Skeletal muscle tissue (tissue), 3 donors: ENCODE measurements at regions not wholly inside any gene's neighbourhood (a gene's known extent, or its start where the extent isn't known, plus 50 kb on each side); places are given as distances from the start of the nearest gene placed in this dataset.
"Not testable (repeated sequence)": the region's sequence is repeated elsewhere in the genome, so short reads cannot be mapped to it uniquely, and the experiment has no call there.

Source experiments
- H3K27ac ChIP-seq: one replicate; pipeline ENCODE4 v1.7.0; 2013; ENCODE audit warnings: mild to moderate bottlenecking, low read depth, low read length, inconsistent platforms
- H3K27me3 ChIP-seq, 3 donors: one replicate each; pipeline ENCODE4 v1.7.0; 2013; ENCODE audit warnings: low read length in 3 of 3; ENCODE audit not compliant: control insufficient read depth in 3 of 3, insufficient read depth in 3 of 3
- H3K36me3 ChIP-seq, 3 donors: one replicate each; pipeline ENCODE4 v1.7.0; 2013; ENCODE audit warnings: low read length in 3 of 3; ENCODE audit not compliant: control insufficient read depth in 3 of 3, insufficient read depth in 3 of 3
- H3K4me1 ChIP-seq, 3 donors: one replicate each; pipeline ENCODE4 v1.7.0; 2013; ENCODE audit warnings: low read length in 3 of 3, mild to moderate bottlenecking in 3 of 3; ENCODE audit not compliant: control insufficient read depth in 3 of 3, insufficient read depth in 3 of 3
- H3K4me3 ChIP-seq, 3 donors: one replicate each; pipeline ENCODE4 v1.7.0; 2013; ENCODE audit warnings: low read length in 3 of 3
- H3K9ac ChIP-seq, 3 donors: one replicate each; pipeline ENCODE4 v1.7.0; 2013; ENCODE audit warnings: low read length in 3 of 3, mild to moderate bottlenecking in 3 of 3, moderate library complexity in 2 of 3, low read depth in 1 of 3
- H3K9me3 ChIP-seq, 3 donors: one replicate each; pipeline ENCODE4 v1.7.0; 2013; ENCODE audit warnings: low read length in 3 of 3; ENCODE audit not compliant: control insufficient read depth in 3 of 3
- donor health status: Osteomylitis.

- H3K27me3 ChIP-seq: peaks cover 0 to 3% (median 0%) of the 10 kb centered on the region in 3 donors
- no peaks in the 10 kb centered on the region for H3K36me3 ChIP-seq
- H3K9ac ChIP-seq: peak overlapping the region in 1 of 3 donors; percentile 72
- peaks cover 0 to 3% (median 0%) of the 10 kb centered on the region in 3 donors for H3K4me1 ChIP-seq
- H3K9me3 ChIP-seq: no peaks in the 10 kb centered on the region
- no peak overlapping the region for H3K27ac ChIP-seq
- peak overlapping the region; percentile 54 to 82 (median 69) for H3K4me3 ChIP-seq
Measured at GRCh38 chr17:21573961-21574610, 118.2 kb upstream of the KCNJ18 start.

GRCh38 chr17:21574611-21575255 lies 117.6 kb upstream of the KCNJ18 start:
- H3K27ac ChIP-seq, H3K9me3 ChIP-seq, H3K36me3 ChIP-seq, H3K27me3 ChIP-seq, H3K4me1 ChIP-seq: not testable (repeated sequence)
- H3K9ac ChIP-seq: peak overlapping the region in 1 of 3 donors; percentile 64
- peak overlapping the region in 1 of 3 donors; percentile 52 for H3K4me3 ChIP-seq

- H3K36me3 ChIP-seq, H3K27ac ChIP-seq, H3K9me3 ChIP-seq, H3K9ac ChIP-seq, H3K4me3 ChIP-seq, H3K27me3 ChIP-seq, H3K4me1 ChIP-seq: not testable (repeated sequence)
Measured at GRCh38 chr17:21578783-21579182, 113.5 kb upstream of the KCNJ18 start.

- no peak overlapping the region for H3K9ac ChIP-seq
- H3K9me3 ChIP-seq: no peaks in the 10 kb centered on the region
- H3K4me3 ChIP-seq: no peak overlapping the region
- no peak overlapping the region for H3K27ac ChIP-seq
- H3K4me1 ChIP-seq: no peaks in the 10 kb centered on the region
- H3K36me3 ChIP-seq: no peaks in the 10 kb centered on the region
- peaks cover 0 to 4% (median 0%) of the 10 kb centered on the region in 3 donors for H3K27me3 ChIP-seq
Measured at GRCh38 chr17:21592774-21593173, 99.5 kb upstream of the KCNJ18 start.

GRCh38 chr17:21593452-21594105 lies 98.7 kb upstream of the KCNJ18 start:
- H3K27ac ChIP-seq, H3K9ac ChIP-seq, H3K9me3 ChIP-seq, H3K36me3 ChIP-seq, H3K27me3 ChIP-seq, H3K4me1 ChIP-seq, H3K4me3 ChIP-seq: not testable (repeated sequence)

GRCh38 chr17:21595086-21595485 lies 97.2 kb upstream of the KCNJ18 start:
- Histone ChIP-seq H3K9ac (no peak overlapping the region), H3K36me3 (no peaks in the 10 kb centered on the region), H3K4me3 (no peak overlapping the region), H3K9me3 (no peaks in the 10 kb centered on the region), H3K27ac (no peak overlapping the region), H3K27me3 (peaks cover 0 to 4% (median 0%) of the 10 kb centered on the region in 3 donors), H3K4me1 (no peaks in the 10 kb centered on the region)

- H3K27me3 ChIP-seq: no peaks in the 10 kb centered on the region
- H3K4me3 ChIP-seq: no peak overlapping the region
- H3K27ac ChIP-seq: no peak overlapping the region
- H3K4me1 ChIP-seq: no peaks in the 10 kb centered on the region
- H3K36me3 ChIP-seq: no peaks in the 10 kb centered on the region
- no peak overlapping the region for H3K9ac ChIP-seq
- no peaks in the 10 kb centered on the region for H3K9me3 ChIP-seq
Measured at GRCh38 chr17:21602176-21602575, 90.1 kb upstream of the KCNJ18 start.

GRCh38 chr17:21603292-21603691 lies 89.0 kb upstream of the KCNJ18 start:
- not testable (repeated sequence) for H3K27me3 ChIP-seq, H3K27ac ChIP-seq, H3K4me1 ChIP-seq, H3K9me3 ChIP-seq, H3K4me3 ChIP-seq, H3K36me3 ChIP-seq, H3K9ac ChIP-seq

- not testable (repeated sequence) for H3K4me1 ChIP-seq, H3K36me3 ChIP-seq, H3K9ac ChIP-seq, H3K4me3 ChIP-seq, H3K27me3 ChIP-seq, H3K27ac ChIP-seq, H3K9me3 ChIP-seq
Measured at GRCh38 chr17:21611443-21611842, 80.9 kb upstream of the KCNJ18 start.
